ENCODE measurements at regions not wholly inside any gene's neighbourhood (a gene's known extent, or its start where the extent isn't known, plus 50 kb on each side); places are given as distances from the start of the nearest gene placed in this dataset.

- no peaks in the 10 kb centered on the region for H4K20me1 ChIP-seq (ENCODE audit: insufficient read depth)
- H3K4me1 ChIP-seq (ENCODE audit: control insufficient read depth in 1 of 2, insufficient read depth in 2 of 2, low read depth in 1 of 2, low read length in 1 of 2): no peaks in the 10 kb centered on the region
- no peak overlapping the region for H3K9ac ChIP-seq
- H3K27me3 ChIP-seq (ENCODE audit: insufficient read depth): no peaks in the 10 kb centered on the region
- H3K27ac ChIP-seq (ENCODE audit: low read depth in 2 of 2, low read length in 1 of 2): no peak overlapping the region
- POLR2A ChIA-PET: no interaction called here
- no peaks in the 10 kb centered on the region for H3K36me3 ChIP-seq (replicated peaks in 1 of 2; ENCODE audit: control insufficient read depth in 1 of 2, insufficient read depth in 2 of 2, low read length in 1 of 2)
- CTCF ChIA-PET: no interaction called here
- no peak for DNase-seq
- 14% methylated on average over 5 of the region's 5 CpGs for WGBS (ENCODE audit: low lambda C conversion rate)
- H3K79me2 ChIP-seq (ENCODE audit: insufficient read depth): no peaks in the 10 kb centered on the region
- H2AFZ ChIP-seq (ENCODE audit: low read depth): no peak overlapping the region
- no peaks in the 10 kb centered on the region for H3F3A ChIP-seq (replicated peaks; ENCODE audit: insufficient read depth)
- TF ChIP-seq JUND (IDR thresholded peaks at IDR 0.05): no peak
- no peak for TF ChIP-seq MEF2A (IDR thresholded peaks at IDR 0.05; ENCODE audit: borderline replicate concordance, low read depth)
- no peak for TF ChIP-seq EP300 (IDR thresholded peaks at IDR 0.05; ENCODE audit: borderline replicate concordance in 1 of 2, low read depth in 1 of 2, low read length in 1 of 2)
- no peak for TF ChIP-seq RXRA (IDR thresholded peaks at IDR 0.05; ENCODE audit: borderline replicate concordance, low read depth)
- no peak for TF ChIP-seq IRF3 (IDR thresholded peaks at IDR 0.05; ENCODE audit: low read depth, low read length)
- no peak for TF ChIP-seq TAF1 (IDR thresholded peaks at IDR 0.05; ENCODE audit: borderline replicate concordance, low read depth, low read length)
- no peak for TF ChIP-seq GABPA (IDR thresholded peaks at IDR 0.05; ENCODE audit: low read depth)
- TF ChIP-seq CTCF (IDR thresholded peaks at IDR 0.05): no peak
- no peak for TF ChIP-seq TEAD4 (IDR thresholded peaks at IDR 0.05; ENCODE audit: borderline replicate concordance, insufficient read depth)
- no peak for TF ChIP-seq GATA2 (CRISPR knock-in tag; IDR thresholded peaks at IDR 0.05)
- TF ChIP-seq TCF12 (IDR thresholded peaks at IDR 0.05): no peak
- TF ChIP-seq CHD2 (IDR thresholded peaks at IDR 0.05; ENCODE audit: low read length, partially characterized antibody): no peak
- TF ChIP-seq RAD21 (IDR thresholded peaks at IDR 0.05; ENCODE audit: low read length): no peak
- TF ChIP-seq MXI1 (IDR thresholded peaks at IDR 0.05; ENCODE audit: low read depth, low read length): no peak
- no peak for TF ChIP-seq SMC3 (IDR thresholded peaks at IDR 0.05; ENCODE audit: low read depth, low read length)
- TF ChIP-seq YY1 (IDR thresholded peaks at IDR 0.05; ENCODE audit: low read depth): no peak
- TF ChIP-seq FOXM1 (IDR thresholded peaks at IDR 0.05; ENCODE audit: low read depth): no peak
- no peaks in the 10 kb centered on the region for H3K9me3 ChIP-seq
- H3K4me2 ChIP-seq: no peak overlapping the region
- no peak overlapping the region for H3K4me3 ChIP-seq (ENCODE audit: low read depth in 2 of 2, low read length in 1 of 2)
- H3K9me2 ChIP-seq: no peaks in the 10 kb centered on the region
Measured at GRCh38 chr15:93478947-93479346, 389.9 kb upstream of the RGMA start.

- Histone ChIP-seq H4K20me1 (ENCODE audit: insufficient read depth) (no peaks in the 10 kb centered on the region), H3K27me3 (ENCODE audit: insufficient read depth) (no peaks in the 10 kb centered on the region), H3K36me3 (replicated peaks in 1 of 2; ENCODE audit: control insufficient read depth in 1 of 2, insufficient read depth in 2 of 2, low read length in 1 of 2) (no peaks in the 10 kb centered on the region), H3K4me3 (ENCODE audit: low read depth in 2 of 2, low read length in 1 of 2) (no peak overlapping the region), H3K9me2 (no peaks in the 10 kb centered on the region), H3K4me2 (no peak overlapping the region), H2AFZ (ENCODE audit: low read depth) (no peak overlapping the region), H3K79me2 (ENCODE audit: insufficient read depth) (no peaks in the 10 kb centered on the region), H3K27ac (ENCODE audit: low read depth in 2 of 2, low read length in 1 of 2) (no peak overlapping the region), H3F3A (replicated peaks; ENCODE audit: insufficient read depth) (no peaks in the 10 kb centered on the region), H3K9me3 (no peaks in the 10 kb centered on the region), H3K4me1 (ENCODE audit: control insufficient read depth in 1 of 2, insufficient read depth in 2 of 2, low read depth in 1 of 2, low read length in 1 of 2) (no peaks in the 10 kb centered on the region), H3K9ac (no peak overlapping the region)
- ChIA-PET CTCF (no interaction called here), POLR2A (no interaction called here)
- DNase-seq: no peak
- 19% methylated on average over 4 of the region's 4 CpGs for WGBS (ENCODE audit: low lambda C conversion rate)
- TF ChIP-seq POLR2AphosphoS5 (IDR thresholded peaks at IDR 0.05; ENCODE audit: low read depth, low read length) (no peak), MAX (IDR thresholded peaks at IDR 0.05; ENCODE audit: low read depth) (no peak), MXI1 (IDR thresholded peaks at IDR 0.05; ENCODE audit: low read depth, low read length) (no peak), SMC3 (IDR thresholded peaks at IDR 0.05; ENCODE audit: low read depth, low read length) (no peak), PBX3 (IDR thresholded peaks at IDR 0.05) (no peak), EP300 (IDR thresholded peaks at IDR 0.05; ENCODE audit: borderline replicate concordance in 1 of 2, low read depth in 1 of 2, low read length in 1 of 2) (no peak), FOSL2 (IDR thresholded peaks at IDR 0.05; ENCODE audit: borderline replicate concordance, low read depth) (no peak), CHD2 (IDR thresholded peaks at IDR 0.05; ENCODE audit: low read length, partially characterized antibody) (no peak), MEF2A (IDR thresholded peaks at IDR 0.05; ENCODE audit: borderline replicate concordance, low read depth) (no peak), CTCF (IDR thresholded peaks at IDR 0.05) (no peak)
Measured at GRCh38 chr15:93477721-93478120, 388.7 kb upstream of the RGMA start.

Measured in SK-N-SH (cell line).